GM18867 (cell line): ENCODE measurements at regions not wholly inside any gene's neighbourhood (a gene's known extent, or its start where the extent isn't known, plus 50 kb on each side); places are given as distances from the start of the nearest gene placed in this dataset.
"Not testable (repeated sequence)": the region's sequence is repeated elsewhere in the genome, so short reads cannot be mapped to it uniquely, and the experiment has no call there.

Experiments used
- ATAC-seq: cut with Tn5 transposase; IDR thresholded peaks from one replicate; pipeline ENCODE4 v1.9.1; 2021; ENCODE audit warnings: mild to moderate bottlenecking, moderate library complexity; ENCODE audit not compliant: unreplicated experiment

- ATAC-seq: no peak
Observed at GRCh38 chr18:22503803-22504202, 86.1 kb upstream of the CTAGE1 start.

GRCh38 chr18:22504251-22505030 is 86.7 kb upstream of the CTAGE1 start:
- no peak for ATAC-seq

DNA sequence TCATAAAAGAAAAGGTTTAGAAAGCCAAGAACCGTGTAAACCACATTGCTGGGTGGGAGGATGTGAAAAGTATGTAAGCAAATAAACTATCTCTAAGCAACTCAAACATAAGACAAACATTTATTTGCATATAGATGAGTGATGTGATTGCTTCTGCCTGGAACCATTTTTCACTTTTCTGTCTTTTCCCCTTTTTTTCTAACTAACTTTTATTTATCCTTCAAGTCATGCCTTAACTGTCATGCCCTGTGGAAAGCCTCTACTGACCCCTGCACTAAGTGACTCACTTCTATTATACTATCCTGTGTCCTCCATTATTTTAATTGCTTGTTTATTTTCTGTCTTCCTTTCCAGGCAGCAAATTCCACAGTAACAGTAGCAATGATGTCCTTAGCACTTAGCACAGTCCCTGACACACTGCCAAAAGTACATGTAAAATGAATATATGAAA is 87.5 kb upstream of the CTAGE1 start:
- no peak for ATAC-seq

GRCh38 chr18:22507055-22507454 is 89.3 kb upstream of the CTAGE1 start:
- ATAC-seq: no peak

DNA sequence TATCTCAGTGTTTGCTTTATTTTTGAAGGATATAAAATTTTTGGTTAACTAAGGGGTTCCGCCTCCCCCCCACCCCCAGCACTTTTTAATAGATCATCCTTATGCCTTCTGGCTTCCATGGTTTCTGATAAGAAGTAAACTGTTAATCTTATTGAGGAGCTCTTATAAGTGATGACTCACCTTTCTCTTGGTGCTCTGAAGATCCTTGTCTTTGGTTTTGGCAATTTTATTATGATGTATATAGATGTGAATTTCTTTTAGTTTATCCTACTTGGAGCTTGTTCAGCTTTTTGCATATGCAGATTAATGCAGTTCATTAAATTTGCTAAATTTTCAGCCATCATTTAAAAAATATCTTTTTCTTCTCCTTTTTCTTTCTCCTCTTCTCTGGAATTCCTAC is 91.7 kb upstream of the CTAGE1 start:
- ATAC-seq: no peak

- ATAC-seq: no peak
Observed at GRCh38 chr18:22510697-22511096, 93.0 kb upstream of the CTAGE1 start.

DNA sequence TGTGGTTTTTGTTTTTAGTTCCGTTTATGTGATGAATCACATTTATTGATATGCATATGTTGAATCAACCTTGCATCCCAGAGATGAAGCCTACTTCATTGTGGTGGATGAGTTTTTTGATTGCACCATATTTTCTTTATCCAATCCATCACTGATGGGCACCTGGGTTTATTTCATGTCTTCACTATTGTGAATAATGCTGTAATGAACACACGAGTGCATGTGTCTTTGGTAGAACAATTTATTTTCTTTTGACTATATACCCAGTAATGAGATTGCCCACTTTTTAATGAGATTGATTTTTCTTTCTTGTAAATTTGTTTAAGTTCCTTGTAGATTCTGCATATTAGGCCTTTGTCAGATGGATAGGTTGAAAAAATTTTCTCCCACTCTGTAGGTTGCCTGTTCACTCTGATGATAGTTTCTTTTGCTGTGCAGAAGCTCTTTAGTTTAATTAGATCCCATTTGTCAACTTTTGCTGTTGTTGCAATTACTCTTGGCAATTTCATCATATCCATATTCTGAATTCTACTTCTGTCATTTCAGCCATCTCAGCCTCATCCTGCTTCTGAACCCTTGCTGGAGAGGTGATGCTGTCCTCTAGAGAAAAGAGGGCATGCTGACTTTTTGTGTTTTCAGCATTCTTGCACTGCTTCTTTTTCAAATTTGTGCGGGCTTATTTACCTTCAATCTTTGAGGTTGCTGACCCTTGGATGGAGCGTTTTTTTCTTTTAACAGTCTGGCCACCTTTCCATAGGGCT is 96.2 kb upstream of the CTAGE1 start:
- no peak for ATAC-seq

GRCh38 chr18:22514655-22515054 is 96.9 kb upstream of the CTAGE1 start:
- no peak for ATAC-seq

- ATAC-seq: no peak
Observed at GRCh38 chr18:22515250-22515649, 97.5 kb upstream of the CTAGE1 start.

DNA sequence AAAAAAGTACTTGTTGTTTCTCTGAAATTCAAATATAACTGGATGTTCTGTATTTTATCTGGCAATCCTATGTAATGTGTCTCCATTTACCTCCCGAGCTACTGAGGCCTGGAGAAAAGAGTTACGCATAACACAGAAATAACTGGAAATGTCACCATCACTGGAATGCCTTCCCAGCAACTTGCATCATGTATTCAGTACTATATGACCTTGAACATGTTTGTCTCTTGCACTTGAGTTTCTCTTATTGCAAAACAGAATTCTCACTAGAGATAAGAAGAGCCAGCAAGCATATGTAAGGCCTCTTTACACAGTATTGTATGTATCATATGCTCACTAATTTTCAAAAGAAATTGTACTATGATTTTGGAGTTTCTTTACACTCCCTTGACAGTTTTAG is 99.6 kb upstream of the CTAGE1 start:
- ATAC-seq: no peak

DNA sequence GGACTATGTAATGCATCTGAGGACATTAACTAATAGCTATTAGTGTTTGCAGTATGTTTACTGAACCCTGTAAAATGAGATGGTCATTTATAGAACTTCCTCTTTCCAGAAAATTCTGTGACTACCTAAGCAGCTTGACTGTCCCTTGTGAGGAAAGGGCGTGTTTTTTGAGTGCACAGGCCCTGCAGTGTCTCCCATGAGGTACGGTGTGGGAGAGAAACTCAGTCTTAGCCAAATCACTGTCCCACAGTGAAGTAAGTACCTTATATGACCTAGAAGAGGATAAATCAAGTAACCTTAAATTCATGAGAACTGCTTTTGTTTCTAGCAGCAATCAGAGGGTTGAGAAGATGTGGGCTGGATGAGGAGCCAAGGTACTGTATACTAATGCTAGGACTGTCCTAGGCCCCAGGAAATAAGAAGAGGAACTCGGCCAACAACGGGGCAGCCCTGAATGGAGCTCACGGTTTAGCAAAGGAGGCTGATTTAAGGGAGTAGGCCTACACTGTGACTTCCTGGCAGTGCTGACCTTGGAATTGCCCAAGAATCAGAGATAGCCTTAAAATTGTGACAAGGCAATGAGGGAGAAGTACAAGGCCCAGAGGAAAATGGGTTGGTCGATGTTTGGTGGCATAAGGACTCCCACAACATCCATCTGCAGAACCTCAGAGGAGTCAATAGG is 103.5 kb upstream of the CTAGE1 start:
- ATAC-seq: no peak

DNA sequence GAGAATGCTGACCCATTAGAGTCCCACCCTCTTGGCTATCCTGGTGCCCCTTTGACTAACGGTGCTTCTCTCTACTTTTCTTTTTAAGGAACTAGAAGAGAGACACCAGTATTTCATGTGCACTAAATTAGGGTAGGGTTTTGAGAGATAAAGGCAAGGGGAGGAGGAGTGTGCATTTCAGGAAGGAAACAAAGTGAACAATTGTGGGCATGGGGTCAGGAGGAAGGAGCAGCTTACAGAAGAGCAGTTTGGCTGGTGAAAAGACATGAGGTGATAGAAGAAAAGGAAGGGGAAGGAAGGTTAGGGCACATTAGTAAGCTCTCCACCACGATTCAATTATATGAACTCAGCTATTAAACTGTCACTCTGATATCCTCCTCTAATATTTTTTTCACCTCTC is 105.8 kb upstream of the CTAGE1 start:
- ATAC-seq: no peak

DNA sequence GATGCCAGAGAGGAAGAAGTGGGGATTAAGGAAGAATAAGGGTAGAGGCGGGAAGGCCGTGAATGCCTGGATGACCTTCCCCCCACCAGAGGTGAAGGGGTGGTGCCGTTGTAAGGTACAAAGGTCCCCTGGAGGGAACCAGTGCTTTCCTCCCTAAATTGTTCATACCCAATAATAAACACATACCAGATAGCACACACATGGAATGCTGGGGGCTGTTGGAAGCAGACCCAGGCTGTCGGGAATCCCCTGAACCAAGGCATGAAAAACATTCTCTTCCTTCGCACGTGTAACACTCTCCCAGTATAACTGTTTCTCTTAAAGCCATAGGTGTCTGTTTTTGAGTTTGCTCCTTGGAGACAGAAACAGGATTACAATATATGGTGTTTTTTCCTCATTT is 107.1 kb upstream of the CTAGE1 start:
- ATAC-seq: no peak

DNA sequence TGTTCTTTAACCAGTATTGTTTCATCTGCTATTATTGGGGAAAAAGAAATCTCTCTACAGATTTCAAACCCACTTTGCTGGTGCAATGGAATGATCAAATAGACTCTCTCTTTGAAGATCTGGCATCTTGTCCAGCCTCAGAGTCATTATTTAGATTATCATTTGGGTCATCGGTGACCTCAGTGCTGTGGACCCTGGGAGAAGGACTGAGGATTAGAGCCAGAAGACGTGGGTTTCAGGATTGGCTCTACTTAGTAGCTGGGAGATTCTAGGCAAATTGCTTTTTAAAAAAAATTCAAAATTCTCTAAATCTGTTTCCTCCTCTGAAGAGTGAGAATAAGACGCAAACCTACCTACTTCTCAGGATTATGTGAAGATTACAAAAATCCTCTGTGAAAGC is 107.6 kb upstream of the CTAGE1 start:
- ATAC-seq: no peak

- no peak for ATAC-seq
Observed at GRCh38 chr18:22525883-22526282, 108.2 kb upstream of the CTAGE1 start.

DNA sequence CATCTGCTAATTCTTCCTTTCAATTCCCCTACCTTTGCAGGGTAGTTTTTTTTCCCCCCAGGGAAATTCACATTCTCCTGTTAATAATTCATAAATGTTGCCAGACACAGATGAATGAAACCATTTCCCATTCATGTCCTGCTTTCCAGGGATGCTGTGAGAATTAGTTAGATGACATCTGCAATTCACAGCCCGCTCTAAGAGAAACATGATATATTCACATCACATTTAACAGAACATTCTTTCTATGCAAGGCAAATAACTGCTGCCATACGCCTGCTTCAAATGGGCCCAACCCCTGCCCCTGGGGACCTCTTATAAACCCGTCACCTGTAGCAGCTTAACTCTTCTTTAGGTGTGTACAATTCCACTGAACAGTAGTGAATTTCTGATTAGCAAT is 110.6 kb upstream of the CTAGE1 start:
- ATAC-seq: no peak

DNA sequence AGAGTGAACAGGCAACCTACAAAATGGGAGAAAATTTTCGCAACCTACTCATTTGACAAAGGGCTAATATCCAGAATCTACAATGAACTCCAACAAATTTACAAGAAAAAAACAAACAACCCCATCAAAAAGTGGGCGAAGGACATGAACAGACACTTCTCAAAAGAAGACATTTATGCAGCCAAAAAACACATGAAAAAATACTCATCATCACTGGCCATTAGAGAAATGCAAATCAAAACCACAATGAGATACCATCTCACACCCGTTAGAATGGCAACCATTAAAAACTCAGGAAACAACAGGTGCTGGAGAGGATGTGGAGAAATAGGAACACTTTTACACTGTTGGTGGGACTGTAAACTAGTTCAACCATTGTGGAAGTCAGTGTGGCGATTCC is 117.0 kb upstream of the CTAGE1 start:
- ATAC-seq: not testable (repeated sequence)

DNA sequence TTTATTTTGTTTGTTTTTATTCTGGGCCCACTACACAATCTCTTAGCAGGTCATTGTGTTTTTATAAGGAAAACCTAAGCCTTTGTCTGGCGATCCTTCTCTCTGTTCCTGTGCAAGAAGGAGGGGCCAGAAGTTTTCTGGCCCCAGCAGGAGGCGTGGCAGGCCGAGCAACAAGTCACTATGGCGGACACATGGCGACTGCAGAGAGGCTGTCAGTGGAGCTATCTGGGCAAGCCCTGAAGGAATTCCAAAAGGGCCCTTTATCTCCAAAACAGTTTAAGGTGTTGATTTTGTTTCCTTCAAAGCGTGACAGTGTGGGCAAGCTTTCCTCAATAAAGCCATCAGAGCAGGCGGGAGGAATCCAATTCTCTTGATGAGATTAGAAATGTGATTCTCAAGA is 118.8 kb upstream of the CTAGE1 start:
- ATAC-seq: no peak

DNA sequence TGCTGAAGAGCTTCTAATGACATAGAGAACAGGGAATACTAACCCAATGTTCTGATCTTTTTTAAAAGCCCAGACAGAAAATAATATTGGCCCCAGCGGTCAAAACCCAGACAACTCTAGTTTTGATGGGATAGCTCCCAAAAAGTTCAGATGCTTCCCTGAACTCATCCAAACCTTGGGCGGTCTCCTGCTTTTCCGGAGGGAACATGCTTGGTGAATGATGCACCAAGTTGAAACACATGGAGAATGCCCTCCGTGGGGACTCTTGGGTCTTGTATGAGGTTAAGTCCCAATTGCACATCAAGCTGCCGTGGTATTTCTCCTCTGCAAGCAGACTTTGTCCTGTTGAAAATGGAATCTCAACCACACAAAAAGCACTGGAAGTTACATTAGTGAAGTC is 120.7 kb upstream of the CTAGE1 start:
- no peak for ATAC-seq

GRCh38 chr18:22539051-22539765 is 121.5 kb upstream of the CTAGE1 start:
- ATAC-seq: no peak

GRCh38 chr18:22541232-22541631 is 123.5 kb upstream of the CTAGE1 start:
- no peak for ATAC-seq
